ENCODE measurements at regions not wholly inside any gene's neighbourhood (a gene's known extent, or its start where the extent isn't known, plus 50 kb on each side); places are given as distances from the start of the nearest gene placed in this dataset.

- TF ChIP-seq CTCF (IDR thresholded peaks at IDR 0.05; ENCODE audit: low read depth, low read length, missing input control): no peak
- TF ChIP-seq GABPA (IDR thresholded peaks at IDR 0.05 in 1 of 2, conservative IDR thresholded peaks at IDR 0.05 in 1 of 2): no peak
- TF ChIP-seq ZBTB33 (IDR thresholded peaks at IDR 0.05): no peak
- no peak for TF ChIP-seq REST (IDR thresholded peaks at IDR 0.05)
- TF ChIP-seq RXRA (IDR thresholded peaks at IDR 0.05): no peak
- no peak for TF ChIP-seq RAD21 (IDR thresholded peaks at IDR 0.05)
- TF ChIP-seq, protein P1, sequence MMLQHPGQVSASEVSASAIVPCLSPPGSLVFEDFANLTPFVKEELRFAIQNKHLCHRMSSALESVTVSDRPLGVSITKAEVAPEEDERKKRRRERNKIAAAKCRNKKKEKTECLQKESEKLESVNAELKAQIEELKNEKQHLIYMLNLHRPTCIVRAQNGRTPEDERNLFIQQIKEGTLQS (IDR thresholded peaks at IDR 0.05): no peak
- TF ChIP-seq YY1 (IDR thresholded peaks at IDR 0.05): no peak
- TF ChIP-seq, protein P2, sequence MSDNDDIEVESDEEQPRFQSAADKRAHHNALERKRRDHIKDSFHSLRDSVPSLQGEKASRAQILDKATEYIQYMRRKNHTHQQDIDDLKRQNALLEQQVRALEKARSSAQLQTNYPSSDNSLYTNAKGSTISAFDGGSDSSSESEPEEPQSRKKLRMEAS (IDR thresholded peaks at IDR 0.05): no peak
- TF ChIP-seq SP1 (IDR thresholded peaks at IDR 0.05): no peak
- no peak for TF ChIP-seq JUND (IDR thresholded peaks at IDR 0.05)
These were observed 157.8 kb downstream of the CCDC34 start for GRCh38 chr11:27205250-27205649.
